ENCODE measurements at regions not wholly inside any gene's neighbourhood (a gene's known extent, or its start where the extent isn't known, plus 50 kb on each side); places are given as distances from the start of the nearest gene placed in this dataset.

- DNase-seq, result no peak
- no peak for ATAC-seq (ENCODE audit: low read depth)
- no peak overlapping the region for H3K4me3 Mint-ChIP-seq
- H3K27me3 Mint-ChIP-seq, result no peaks in the 10 kb centered on the region
- H3K9me3 Mint-ChIP-seq, result peaks cover 3% of the 10 kb centered on the region
- POLR2A ChIA-PET, result no interaction called here
- H3K36me3 Mint-ChIP-seq, result no peaks in the 10 kb centered on the region
- H3K27ac Mint-ChIP-seq, result no peak overlapping the region
- H3K4me1 Mint-ChIP-seq, result no peaks in the 10 kb centered on the region
Observed at GRCh38 chr5:165882099-165882498, 2376.7 kb downstream of the MAT2B start.

DNA sequence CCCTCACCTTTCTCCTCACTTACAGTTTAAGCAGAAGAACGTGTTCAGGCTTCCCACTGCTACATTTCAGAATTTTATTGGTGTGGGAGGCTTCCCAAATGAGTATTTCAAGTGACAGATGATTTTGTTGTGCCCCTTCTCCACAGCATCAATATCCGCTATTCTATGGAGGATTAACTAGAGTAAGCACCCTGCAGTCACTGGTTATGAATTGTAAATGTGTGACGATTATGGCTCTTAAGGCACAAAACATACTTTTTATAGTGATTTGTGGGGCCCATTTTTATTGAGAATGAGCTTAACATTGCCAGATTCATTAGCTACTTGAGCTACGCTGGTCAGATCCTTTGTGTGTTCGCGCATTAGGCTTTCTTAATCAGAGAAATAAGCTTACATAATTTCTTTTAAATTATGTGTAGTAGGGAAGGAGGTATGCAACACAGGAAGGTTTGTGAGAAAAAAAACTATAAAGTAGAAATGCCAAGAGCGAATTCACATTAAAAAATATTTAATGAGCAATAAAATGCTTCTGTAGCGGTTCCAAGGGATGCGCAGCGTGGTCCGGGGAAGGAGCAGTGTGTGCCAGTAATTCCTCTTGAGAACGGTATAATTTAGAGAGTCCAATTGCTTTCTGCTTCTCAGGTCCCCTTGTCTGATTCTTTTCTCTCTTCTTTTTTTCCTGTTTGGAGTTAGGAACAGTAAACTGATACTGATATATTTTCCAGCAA is 2380.4 kb downstream of the MAT2B start:
- no peaks in the 10 kb centered on the region for H3K27me3 Mint-ChIP-seq
- H3K4me3 Mint-ChIP-seq, result no peak overlapping the region
- POLR2A ChIA-PET, result no interaction called here
- H3K9me3 Mint-ChIP-seq, result peaks cover 5% of the 10 kb centered on the region
- H3K27ac Mint-ChIP-seq, result no peak overlapping the region
- ATAC-seq (ENCODE audit: low read depth) (no peak), DNase-seq (no peak)
- no peaks in the 10 kb centered on the region for H3K36me3 Mint-ChIP-seq
- H3K4me1 Mint-ChIP-seq, result no peaks in the 10 kb centered on the region

GRCh38 chr5:165887147-165887546 is 2381.7 kb downstream of the MAT2B start:
- H3K27me3 Mint-ChIP-seq, result no peaks in the 10 kb centered on the region
- H3K4me3 Mint-ChIP-seq, result no peak overlapping the region
- H3K9me3 Mint-ChIP-seq, result peaks cover 4% of the 10 kb centered on the region
- POLR2A ChIA-PET, result no interaction called here
- H3K4me1 Mint-ChIP-seq, result no peaks in the 10 kb centered on the region
- ATAC-seq (ENCODE audit: low read depth) (no peak), DNase-seq (no peak)
- H3K36me3 Mint-ChIP-seq, result no peaks in the 10 kb centered on the region
- no peak overlapping the region for H3K27ac Mint-ChIP-seq

GRCh38 chr5:165892383-165892782 is 2387.0 kb downstream of the MAT2B start:
- Mint-ChIP-seq H3K27ac (no peak overlapping the region), H3K27me3 (no peaks in the 10 kb centered on the region), H3K36me3 (no peaks in the 10 kb centered on the region), H3K9me3 (peaks cover 5% of the 10 kb centered on the region), H3K4me3 (no peak overlapping the region), H3K4me1 (no peaks in the 10 kb centered on the region)
- DNase-seq (no peak), ATAC-seq (ENCODE audit: low read depth) (no peak)
- POLR2A ChIA-PET, result no interaction called here

- no peak for ATAC-seq (ENCODE audit: low read depth)
- Mint-ChIP-seq H3K4me1 (no peaks in the 10 kb centered on the region), H3K27ac (no peak overlapping the region), H3K9me3 (peaks cover 4% of the 10 kb centered on the region), H3K4me3 (no peak overlapping the region), H3K27me3 (no peaks in the 10 kb centered on the region), H3K36me3 (no peaks in the 10 kb centered on the region)
- no peak for DNase-seq
- POLR2A ChIA-PET, result no interaction called here
Observed at GRCh38 chr5:165894916-165895315, 2389.5 kb downstream of the MAT2B start.

- Mint-ChIP-seq H3K27me3 (no peaks in the 10 kb centered on the region), H3K36me3 (no peaks in the 10 kb centered on the region), H3K27ac (no peak overlapping the region), H3K4me1 (no peaks in the 10 kb centered on the region), H3K4me3 (no peak overlapping the region), H3K9me3 (peaks cover 5% of the 10 kb centered on the region)
- ATAC-seq (ENCODE audit: low read depth) (no peak), DNase-seq (no peak)
- POLR2A ChIA-PET, result no interaction called here
Observed at GRCh38 chr5:165903835-165904234, 2387.6 kb upstream of the WWC1 start.

DNA sequence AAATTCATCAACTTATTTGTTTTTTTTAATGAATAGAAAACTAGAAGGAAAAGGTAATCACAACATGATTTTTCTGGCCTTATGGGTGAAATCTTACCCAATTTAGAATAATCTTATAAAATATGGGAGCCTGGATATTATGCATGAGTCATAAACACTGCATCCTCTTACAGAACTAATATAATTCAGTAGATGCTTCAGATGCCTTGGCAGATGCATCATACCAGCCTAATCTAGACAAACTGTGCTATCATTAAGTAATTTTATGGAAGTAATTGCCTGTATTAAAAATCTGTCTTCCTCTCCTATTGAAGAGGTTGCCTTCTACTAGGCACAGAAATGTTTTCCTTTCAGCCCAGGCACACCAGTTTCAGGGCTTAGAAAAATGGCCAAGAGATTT is 2384.6 kb upstream of the WWC1 start:
- Mint-ChIP-seq H3K27me3 (no peaks in the 10 kb centered on the region), H3K4me1 (no peaks in the 10 kb centered on the region), H3K27ac (no peak overlapping the region), H3K4me3 (no peak overlapping the region), H3K36me3 (no peaks in the 10 kb centered on the region), H3K9me3 (peaks cover 11% of the 10 kb centered on the region)
- DNase-seq, result no peak
- POLR2A ChIA-PET, result no interaction called here
- ATAC-seq (ENCODE audit: low read depth), result no peak

DNA sequence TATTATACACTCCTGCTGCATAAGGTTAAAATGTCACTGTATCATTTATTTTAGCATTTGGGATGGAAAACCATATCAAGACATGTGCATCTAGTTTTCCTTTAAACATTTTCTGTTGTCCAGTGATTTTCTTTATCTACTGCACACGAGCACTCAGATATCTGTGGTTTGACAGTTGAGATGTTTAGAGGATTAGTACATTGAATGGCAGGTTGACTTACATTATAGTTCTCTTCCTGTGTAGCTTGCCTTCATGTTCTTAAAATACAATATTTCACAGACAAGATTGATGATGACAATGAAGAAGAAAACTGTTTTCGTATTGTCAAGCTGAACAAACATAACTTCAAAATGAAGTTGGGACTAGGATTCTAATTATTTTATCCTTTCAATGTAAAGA is 2378.4 kb upstream of the WWC1 start:
- POLR2A ChIA-PET, result no interaction called here
- Mint-ChIP-seq H3K4me1 (no peaks in the 10 kb centered on the region), H3K4me3 (no peak overlapping the region), H3K27ac (no peak overlapping the region), H3K27me3 (no peaks in the 10 kb centered on the region), H3K36me3 (no peaks in the 10 kb centered on the region), H3K9me3 (peaks cover 10% of the 10 kb centered on the region)
- ATAC-seq (ENCODE audit: low read depth) (no peak), DNase-seq (no peak)

GRCh38 chr5:165914456-165914855 is 2377.0 kb upstream of the WWC1 start:
- H3K4me3 Mint-ChIP-seq, result no peak overlapping the region
- H3K27me3 Mint-ChIP-seq, result no peaks in the 10 kb centered on the region
- POLR2A ChIA-PET, result no interaction called here
- DNase-seq, result no peak
- H3K4me1 Mint-ChIP-seq, result no peaks in the 10 kb centered on the region
- H3K27ac Mint-ChIP-seq, result no peak overlapping the region
- no peak for ATAC-seq (ENCODE audit: low read depth)
- no peaks in the 10 kb centered on the region for H3K36me3 Mint-ChIP-seq
- H3K9me3 Mint-ChIP-seq, result peaks cover 6% of the 10 kb centered on the region

- ATAC-seq (ENCODE audit: low read depth), result no peak
- POLR2A ChIA-PET, result no interaction called here
- no peaks in the 10 kb centered on the region for H3K36me3 Mint-ChIP-seq
Observed at GRCh38 chr5:165919196-165919595, 2372.2 kb upstream of the WWC1 start.

DNA sequence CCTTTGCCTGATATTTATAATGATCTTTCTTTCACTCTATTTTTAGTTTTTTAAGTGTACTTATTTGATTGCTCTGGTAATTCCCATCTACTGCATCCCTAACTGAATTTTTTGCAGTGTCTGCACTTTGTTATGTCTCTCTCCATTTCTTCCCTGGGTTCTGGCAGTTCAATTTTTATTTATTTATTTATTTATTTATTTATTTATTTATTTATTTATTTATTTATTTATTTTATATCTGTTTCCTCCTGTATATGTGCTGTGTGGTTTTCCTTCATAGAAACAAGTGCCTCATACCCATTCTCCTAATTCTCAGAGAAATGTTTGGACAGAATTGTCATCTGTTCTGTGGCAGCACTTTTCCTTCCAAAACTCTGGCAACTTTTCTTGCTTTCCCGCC is 2370.8 kb upstream of the WWC1 start:
- no peaks in the 10 kb centered on the region for H3K36me3 Mint-ChIP-seq

More at GRCh38 chr5:165919196-165919595, 2372.2 kb upstream of the WWC1 start:
- H3K27ac Mint-ChIP-seq, result no peak overlapping the region
- H3K4me1 Mint-ChIP-seq, result no peaks in the 10 kb centered on the region
- H3K9me3 Mint-ChIP-seq, result no peaks in the 10 kb centered on the region
- H3K4me3 Mint-ChIP-seq, result no peak overlapping the region
- no peak for DNase-seq
- H3K27me3 Mint-ChIP-seq, result no peaks in the 10 kb centered on the region

GRCh38 chr5:165928971-165929370 is 2362.5 kb upstream of the WWC1 start:
- no peaks in the 10 kb centered on the region for H3K4me1 Mint-ChIP-seq
- no peak for DNase-seq
- ATAC-seq (ENCODE audit: low read depth), result no peak
- POLR2A ChIA-PET, result no interaction called here
- H3K4me3 Mint-ChIP-seq, result no peak overlapping the region
- no peak overlapping the region for H3K27ac Mint-ChIP-seq
- no peaks in the 10 kb centered on the region for H3K36me3 Mint-ChIP-seq
- no peaks in the 10 kb centered on the region for H3K27me3 Mint-ChIP-seq
- H3K9me3 Mint-ChIP-seq, result peaks cover 8% of the 10 kb centered on the region

More for the DNA sequence above, 2370.8 kb upstream of the WWC1 start:
- no peak for ATAC-seq (ENCODE audit: low read depth)
- Mint-ChIP-seq H3K27me3 (no peaks in the 10 kb centered on the region), H3K4me1 (no peaks in the 10 kb centered on the region), H3K4me3 (no peak overlapping the region), H3K27ac (no peak overlapping the region), H3K9me3 (peaks cover under 1% of the 10 kb centered on the region)
- DNase-seq, result no peak
- POLR2A ChIA-PET, result no interaction called here

- no peaks in the 10 kb centered on the region for H3K36me3 Mint-ChIP-seq
- no peak overlapping the region for H3K27ac Mint-ChIP-seq
- H3K27me3 Mint-ChIP-seq, result no peaks in the 10 kb centered on the region
- POLR2A ChIA-PET, result no interaction called here
- ATAC-seq (ENCODE audit: low read depth) (no peak), DNase-seq (no peak)
- H3K4me1 Mint-ChIP-seq, result no peaks in the 10 kb centered on the region
- no peak overlapping the region for H3K4me3 Mint-ChIP-seq
- H3K9me3 Mint-ChIP-seq, result peaks cover 7% of the 10 kb centered on the region
Observed at GRCh38 chr5:165940541-165940940, 2350.9 kb upstream of the WWC1 start.

GRCh38 chr5:165956854-165957253 is 2334.6 kb upstream of the WWC1 start:
- no peaks in the 10 kb centered on the region for H3K27me3 Mint-ChIP-seq
- H3K4me3 Mint-ChIP-seq, result no peak overlapping the region
- H3K4me1 Mint-ChIP-seq, result no peaks in the 10 kb centered on the region
- ATAC-seq (ENCODE audit: low read depth) (no peak), DNase-seq (no peak)
- no peak overlapping the region for H3K27ac Mint-ChIP-seq
- H3K9me3 Mint-ChIP-seq, result peaks cover 3% of the 10 kb centered on the region
- POLR2A ChIA-PET, result no interaction called here
- no peaks in the 10 kb centered on the region for H3K36me3 Mint-ChIP-seq

DNA sequence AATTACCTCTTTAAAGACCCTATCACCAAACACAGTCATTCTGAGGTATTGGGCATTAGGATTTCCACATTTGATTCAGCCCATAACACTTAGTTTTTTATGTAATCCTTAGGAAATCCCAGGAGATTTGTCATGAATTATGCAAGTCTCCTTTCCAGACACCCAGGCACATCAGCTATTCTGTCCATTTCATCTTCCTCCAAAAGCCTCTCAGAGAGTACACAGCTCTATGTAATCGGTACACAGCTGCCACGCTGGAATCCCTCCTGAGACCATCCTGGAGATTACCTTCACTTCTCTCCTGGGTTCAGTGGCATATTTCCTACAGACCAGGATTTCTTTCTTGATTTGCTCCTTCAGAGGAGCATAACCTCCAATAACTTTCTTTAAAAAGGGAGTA is 2309.8 kb upstream of the WWC1 start:
- ATAC-seq (ENCODE audit: low read depth) (no peak), DNase-seq (no peak)
- H3K9me3 Mint-ChIP-seq, result peaks cover 3% of the 10 kb centered on the region
- H3K4me3 Mint-ChIP-seq, result no peak overlapping the region
- no peak overlapping the region for H3K27ac Mint-ChIP-seq
- POLR2A ChIA-PET, result no interaction called here
- H3K36me3 Mint-ChIP-seq, result no peaks in the 10 kb centered on the region
- no peaks in the 10 kb centered on the region for H3K4me1 Mint-ChIP-seq
- H3K27me3 Mint-ChIP-seq, result no peaks in the 10 kb centered on the region

Data from activated naive CD8-positive, alpha-beta T cell treated with anti-CD3 and anti-CD28 coated beads, Interleukin-2, amount 10 ng/mL, durations not matched to agents 7 days and 5 days (primary cell).